T-cell (primary cell): ENCODE measurements at regions not wholly inside any gene's neighbourhood (a gene's known extent, or its start where the extent isn't known, plus 50 kb on each side); places are given as distances from the start of the nearest gene placed in this dataset.

Experiments used
- ATAC-seq, 4 experiments: fragments of 200-7000 bp in 3 of 4; fragments of 150-1000 bp in 1 of 4; cut with Tn5 transposase; replicated peaks in 1 of 4; 1 replicate in 3 of 4; 2 replicates in 1 of 4; pipeline ENCODE4 v1.10.0; 2021; ENCODE audit warnings: moderate library complexity in 3 of 4, mild to moderate bottlenecking in 2 of 4, moderate number of reproducible peaks in 1 of 4
- CTCF ChIA-PET, 2 donors: fragments of 300-600 bp; sonication (Branson Sonifier 250); formaldehyde crosslinking; loops; one replicate each; lab custom pipeline; 2022; ENCODE audit warnings: antibody characterized with exemption in 2 of 2; lab: Charles Lee
- POLR2A ChIA-PET, 2 donors: fragments of 300-600 bp; sonication (Branson Sonifier 250); formaldehyde crosslinking; loops; one replicate each; lab custom pipeline; 2022; ENCODE audit warnings: antibody characterized with exemption in 2 of 2; lab: Charles Lee
- DNase-seq, 35 experiments: peaks; one replicate each; pipeline versions ENCODE4 v3.0.0 to v3.0.0-alpha.2; 2013 to 2023
- H3K27ac ChIP-seq: one replicate; pipeline ENCODE4 v1.5.1; 2013; ENCODE audit warnings: low read length
- H3K27me3 ChIP-seq, 2 experiments: replicated peaks in 1 of 2; 1 replicate in 1 of 2; 2 replicates in 1 of 2; pipeline versions ENCODE4 v1.6.1 to v1.7.0; 2013; ENCODE audit warnings: low read length in 1 of 2, mixed read lengths in 1 of 2; ENCODE audit not compliant: control insufficient read depth in 2 of 2, insufficient read depth in 2 of 2; ENCODE audit errors: extremely low read depth in 1 of 2
- H3K36me3 ChIP-seq, 2 donors: 1 replicate in 1 of 2; 2 replicates in 1 of 2; pipeline versions ENCODE4 v1.6.1 to v1.7.0; 2013; ENCODE audit warnings: low read length in 1 of 2; ENCODE audit not compliant: control insufficient read depth in 2 of 2, insufficient read depth in 1 of 2; ENCODE audit errors: extremely low read depth in 1 of 2
- H3K4me1 ChIP-seq, 2 experiments: 1 replicate in 1 of 2; 2 replicates in 1 of 2; pipeline versions ENCODE4 v1.6.1 to v1.7.0; 2013; ENCODE audit warnings: low read length in 2 of 2, mixed read lengths in 1 of 2; ENCODE audit not compliant: insufficient read depth in 2 of 2, control insufficient read depth in 1 of 2; ENCODE audit errors: extremely low read depth in 1 of 2
- H3K4me3 ChIP-seq, 2 donors: 1 replicate in 1 of 2; 2 replicates in 1 of 2; pipeline versions ENCODE4 v1.5.1 to v1.7.0; 2013; ENCODE audit warnings: mild to moderate bottlenecking in 2 of 2, low read length in 1 of 2, moderate library complexity in 1 of 2; ENCODE audit not compliant: control insufficient read depth in 1 of 2; ENCODE audit errors: extremely low read depth in 1 of 2
- H3K9me3 ChIP-seq: 2 replicates; pipeline ENCODE4 v1.7.0; 2013
- H3K27ac Mint-ChIP-seq, 2 donors: one replicate each; pipeline ENCODE4 v1.8.0; 2020 to 2021; ENCODE audit warnings: mild to moderate bottlenecking in 2 of 2, mixed read lengths in 2 of 2
- H3K27me3 Mint-ChIP-seq, 2 donors: one replicate each; pipeline ENCODE4 v1.8.0; 2021 to 2022; ENCODE audit warnings: mixed read lengths in 2 of 2
- H3K36me3 Mint-ChIP-seq: one replicate; pipeline ENCODE4 v1.8.0; 2021; ENCODE audit warnings: mixed read lengths
- H3K4me1 Mint-ChIP-seq, 3 donors: one replicate each; pipeline ENCODE4 v1.8.0; 2020 to 2022; ENCODE audit warnings: mixed read lengths in 3 of 3, mild to moderate bottlenecking in 1 of 3
- H3K4me3 Mint-ChIP-seq, 3 donors: one replicate each; pipeline ENCODE4 v1.8.0; 2020 to 2022; ENCODE audit warnings: mild to moderate bottlenecking in 3 of 3, mixed read lengths in 3 of 3, moderate library complexity in 3 of 3
- H3K9me3 Mint-ChIP-seq, 3 donors: one replicate each; pipeline ENCODE4 v1.8.0; 2020 to 2022; ENCODE audit warnings: mixed read lengths in 3 of 3
- WGBS: methylation state at CpG from one replicate; pipeline ENCODE4 v1.1.5; 2013; ENCODE audit warnings: missing lambda C conversion rate; ENCODE audit not compliant: insufficient coverage; 5-methylcytosine and 5-hydroxymethylcytosine counted together

GRCh38 chr6:102995491-102995890 is 1602.0 kb downstream of the GRIK2 start:
- no peak overlapping the region for H3K4me3 Mint-ChIP-seq
- Histone ChIP-seq H3K4me3 (no peak overlapping the region), H3K9me3 (no peaks in the 10 kb centered on the region), H3K36me3 (no peaks in the 10 kb centered on the region), H3K27me3 (no peaks in the 10 kb centered on the region), H3K4me1 (no peaks in the 10 kb centered on the region), H3K27ac (no peak overlapping the region)
- ChIA-PET CTCF (no interaction called here), POLR2A (no interaction called here)
- H3K9me3 Mint-ChIP-seq, result peaks cover 2 to 4% (median 3%) of the 10 kb centered on the region in 3 donors
- ATAC-seq (no peak), DNase-seq (no peak)
- H3K27ac Mint-ChIP-seq, result no peak overlapping the region
- no peaks in the 10 kb centered on the region for H3K4me1 Mint-ChIP-seq
- H3K36me3 Mint-ChIP-seq, result no peaks in the 10 kb centered on the region
- no peaks in the 10 kb centered on the region for H3K27me3 Mint-ChIP-seq

- Mint-ChIP-seq H3K9me3 (peaks cover 0 to 4% (median 0%) of the 10 kb centered on the region in 3 donors), H3K4me1 (no peaks in the 10 kb centered on the region), H3K27me3 (no peaks in the 10 kb centered on the region), H3K36me3 (no peaks in the 10 kb centered on the region), H3K27ac (no peak overlapping the region), H3K4me3 (no peak overlapping the region)
- Histone ChIP-seq H3K4me1 (no peaks in the 10 kb centered on the region), H3K27ac (no peak overlapping the region), H3K4me3 (no peak overlapping the region), H3K36me3 (no peaks in the 10 kb centered on the region), H3K27me3 (no peaks in the 10 kb centered on the region), H3K9me3 (no peaks in the 10 kb centered on the region)
- ChIA-PET POLR2A (no interaction called here), CTCF (no interaction called here)
- ATAC-seq (no peak), DNase-seq (no peak)
- no CpG with 5 or more reads among the region's 1 CpG for WGBS
These were observed 1601.4 kb downstream of the GRIK2 start for GRCh38 chr6:102994866-102995265.

DNA sequence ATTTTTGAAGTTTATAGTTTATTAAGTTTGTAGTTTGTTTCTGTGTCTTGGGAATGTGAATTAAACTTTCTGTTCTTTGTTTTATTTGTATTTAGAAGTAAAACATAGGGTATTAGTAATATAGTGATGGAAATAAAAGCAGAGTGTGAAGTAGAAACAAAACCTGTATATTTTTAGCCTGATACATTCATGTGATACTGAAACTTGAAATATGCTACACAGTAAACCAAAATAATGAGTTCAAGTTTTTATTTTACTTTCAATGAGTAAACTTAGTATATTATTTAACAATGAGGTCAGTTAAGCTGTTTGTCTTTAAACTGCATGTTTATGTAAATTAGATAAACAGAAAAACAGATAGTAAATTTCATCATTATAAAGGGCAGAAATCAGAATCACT is 1592.6 kb downstream of the GRIK2 start:
- Histone ChIP-seq H3K4me3 (no peak overlapping the region), H3K27me3 (no peaks in the 10 kb centered on the region), H3K9me3 (no peaks in the 10 kb centered on the region), H3K27ac (no peak overlapping the region), H3K4me1 (no peaks in the 10 kb centered on the region), H3K36me3 (no peaks in the 10 kb centered on the region)
- ChIA-PET CTCF (no interaction called here), POLR2A (no interaction called here)
- no peaks in the 10 kb centered on the region for H3K27me3 Mint-ChIP-seq
- no peak overlapping the region for H3K4me3 Mint-ChIP-seq
- H3K4me1 Mint-ChIP-seq, result no peaks in the 10 kb centered on the region
- ATAC-seq, result no peak
- H3K36me3 Mint-ChIP-seq, result no peaks in the 10 kb centered on the region
- H3K9me3 Mint-ChIP-seq, result peaks cover 0 to 2% (median 0%) of the 10 kb centered on the region in 3 donors
- no peak for DNase-seq
- no peak overlapping the region for H3K27ac Mint-ChIP-seq

- Mint-ChIP-seq H3K27me3 (no peaks in the 10 kb centered on the region), H3K36me3 (no peaks in the 10 kb centered on the region), H3K9me3 (peaks cover 3 to 4% (median 4%) of the 10 kb centered on the region in 3 donors), H3K4me1 (no peaks in the 10 kb centered on the region), H3K27ac (no peak overlapping the region), H3K4me3 (no peak overlapping the region)
- ChIA-PET CTCF (no interaction called here), POLR2A (no interaction called here)
- whole genome bisulfite sequencing, result no CpG with 5 or more reads among the region's 1 CpG
- DNase-seq (no peak), ATAC-seq (no peak)
- Histone ChIP-seq H3K4me3 (no peak overlapping the region), H3K4me1 (no peaks in the 10 kb centered on the region), H3K9me3 (no peaks in the 10 kb centered on the region), H3K36me3 (no peaks in the 10 kb centered on the region), H3K27ac (no peak overlapping the region), H3K27me3 (no peaks in the 10 kb centered on the region)
These were observed 1590.8 kb downstream of the GRIK2 start for GRCh38 chr6:102984357-102984756.

DNA sequence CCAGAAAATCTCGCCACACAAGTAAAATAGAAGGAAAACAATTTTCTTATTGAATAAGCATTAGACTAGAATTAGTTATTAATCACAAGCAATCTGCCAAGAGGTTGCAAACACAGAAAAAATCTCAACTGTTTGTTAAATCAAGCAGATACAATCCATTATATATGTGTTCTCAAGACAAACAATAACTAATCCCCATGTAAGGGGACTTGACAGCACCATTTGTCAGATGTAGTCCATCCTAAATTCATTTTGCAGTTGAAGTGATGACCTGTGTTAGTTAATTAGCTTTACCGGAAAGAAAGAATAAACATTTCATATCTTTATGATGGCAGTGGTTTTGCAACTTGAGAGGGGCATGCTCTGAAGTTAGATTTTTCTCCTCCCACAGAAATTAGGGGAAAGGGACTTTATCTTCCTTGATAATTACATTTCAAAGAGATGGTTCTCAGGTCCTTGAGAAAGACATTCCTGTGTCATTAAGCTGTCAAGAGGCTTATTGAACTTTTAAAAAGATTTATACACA is 1588.0 kb downstream of the GRIK2 start:
- no peaks in the 10 kb centered on the region for H3K27me3 Mint-ChIP-seq
- POLR2A ChIA-PET, result no interaction called here
- Histone ChIP-seq H3K9me3 (no peaks in the 10 kb centered on the region), H3K36me3 (no peaks in the 10 kb centered on the region), H3K27me3 (no peaks in the 10 kb centered on the region), H3K27ac (no peak overlapping the region), H3K4me1 (no peaks in the 10 kb centered on the region), H3K4me3 (no peak overlapping the region)
- DNase-seq (no peak), ATAC-seq (no peak)
- H3K9me3 Mint-ChIP-seq, result peaks cover 4 to 16% (median 8%) of the 10 kb centered on the region in 3 donors
- H3K36me3 Mint-ChIP-seq, result no peaks in the 10 kb centered on the region
- H3K4me1 Mint-ChIP-seq, result no peaks in the 10 kb centered on the region
- no peak overlapping the region for H3K4me3 Mint-ChIP-seq
- no CpG with 5 or more reads among the region's 2 CpGs for WGBS
- H3K27ac Mint-ChIP-seq, result no peak overlapping the region
- CTCF ChIA-PET, result no interaction called here

DNA sequence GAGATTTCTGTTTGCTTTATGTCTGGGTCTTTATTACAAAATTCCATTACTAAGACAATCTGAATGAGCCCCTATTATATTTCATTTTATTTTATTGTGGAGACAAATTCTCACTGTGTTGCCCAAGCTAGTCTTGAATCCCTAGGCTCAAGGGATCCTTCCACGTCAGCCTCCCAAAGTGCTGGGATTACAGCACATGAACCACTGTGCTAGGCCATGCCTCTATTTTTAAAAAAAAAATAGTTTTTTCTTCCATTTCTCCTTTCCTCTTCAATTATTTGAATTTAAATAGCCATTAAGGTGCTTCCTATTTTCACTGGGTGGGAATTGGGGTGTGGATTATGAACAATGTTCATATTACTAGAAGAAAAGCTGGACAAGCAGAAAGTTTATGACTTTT is 1587.4 kb downstream of the GRIK2 start:
- Histone ChIP-seq H3K27ac (no peak overlapping the region), H3K9me3 (no peaks in the 10 kb centered on the region), H3K4me3 (no peak overlapping the region), H3K36me3 (no peaks in the 10 kb centered on the region), H3K4me1 (no peaks in the 10 kb centered on the region), H3K27me3 (no peaks in the 10 kb centered on the region)
- Mint-ChIP-seq H3K9me3 (peaks cover 9 to 19% (median 13%) of the 10 kb centered on the region in 3 donors), H3K27me3 (no peaks in the 10 kb centered on the region), H3K27ac (no peak overlapping the region), H3K4me3 (no peak overlapping the region), H3K4me1 (no peaks in the 10 kb centered on the region), H3K36me3 (no peaks in the 10 kb centered on the region)
- no CpG with 5 or more reads among the region's 1 CpG for WGBS
- ChIA-PET POLR2A (no interaction called here), CTCF (no interaction called here)
- DNase-seq, result no peak
- no peak for ATAC-seq

- Mint-ChIP-seq H3K36me3 (no peaks in the 10 kb centered on the region), H3K4me3 (no peak overlapping the region), H3K9me3 (peaks cover 4 to 10% (median 8%) of the 10 kb centered on the region in 3 donors), H3K4me1 (no peaks in the 10 kb centered on the region), H3K27ac (no peak overlapping the region), H3K27me3 (no peaks in the 10 kb centered on the region)
- DNase-seq (no peak), ATAC-seq (no peak)
- Histone ChIP-seq H3K4me3 (no peak overlapping the region), H3K4me1 (no peaks in the 10 kb centered on the region), H3K27ac (no peak overlapping the region), H3K27me3 (no peaks in the 10 kb centered on the region), H3K9me3 (no peaks in the 10 kb centered on the region), H3K36me3 (no peaks in the 10 kb centered on the region)
- ChIA-PET POLR2A (no interaction called here), CTCF (no interaction called here)
These were observed 1568.4 kb downstream of the GRIK2 start for GRCh38 chr6:102961902-102962301.
